ENCODE measurements at regions not wholly inside any gene's neighbourhood (a gene's known extent, or its start where the extent isn't known, plus 50 kb on each side); places are given as distances from the start of the nearest gene placed in this dataset.
"Not testable (repeated sequence)": the region's sequence is repeated elsewhere in the genome, so short reads cannot be mapped to it uniquely, and the experiment has no call there.

GRCh38 chr1:145500251-145500650 is 74.8 kb upstream of the NBPF20 start:
- not testable (repeated sequence) for H3K27me3 Mint-ChIP-seq; H3K36me3 Mint-ChIP-seq (ENCODE audit: low read depth); H3K4me3 Mint-ChIP-seq; H3K9me3 Mint-ChIP-seq; H3K27ac Mint-ChIP-seq; H3K4me1 Mint-ChIP-seq (ENCODE audit: low read depth)

- not testable (repeated sequence) for H3K27me3 Mint-ChIP-seq; H3K27ac Mint-ChIP-seq; H3K9me3 Mint-ChIP-seq; H3K36me3 Mint-ChIP-seq (ENCODE audit: low read depth); H3K4me3 Mint-ChIP-seq; H3K4me1 Mint-ChIP-seq (ENCODE audit: low read depth)
These were observed 69.9 kb upstream of the NBPF20 start for GRCh38 chr1:145495077-145495871.

- H3K36me3 Mint-ChIP-seq (ENCODE audit: low read depth); H3K4me1 Mint-ChIP-seq (ENCODE audit: low read depth); H3K27ac Mint-ChIP-seq; H3K4me3 Mint-ChIP-seq; H3K9me3 Mint-ChIP-seq: not testable (repeated sequence)
- H3K27me3 Mint-ChIP-seq, result peaks cover 13% of the 10 kb centered on the region
These were observed 63.0 kb upstream of the NBPF20 start for GRCh38 chr1:145488193-145488933.

GRCh38 chr1:145487156-145487555 is 61.8 kb upstream of the NBPF20 start:
- not testable (repeated sequence) for H3K4me3 Mint-ChIP-seq; H3K36me3 Mint-ChIP-seq (ENCODE audit: low read depth); H3K4me1 Mint-ChIP-seq (ENCODE audit: low read depth); H3K9me3 Mint-ChIP-seq; H3K27ac Mint-ChIP-seq
- peaks cover 17% of the 10 kb centered on the region for H3K27me3 Mint-ChIP-seq

GRCh38 chr1:145484257-145484656 is 58.9 kb upstream of the NBPF20 start:
- not testable (repeated sequence) for H3K27ac Mint-ChIP-seq; H3K4me3 Mint-ChIP-seq; H3K36me3 Mint-ChIP-seq (ENCODE audit: low read depth); H3K4me1 Mint-ChIP-seq (ENCODE audit: low read depth); H3K9me3 Mint-ChIP-seq
- H3K27me3 Mint-ChIP-seq, result peaks cover 16% of the 10 kb centered on the region

- not testable (repeated sequence) for H3K27ac Mint-ChIP-seq; H3K36me3 Mint-ChIP-seq (ENCODE audit: low read depth); H3K9me3 Mint-ChIP-seq
These were observed 56.9 kb upstream of the NBPF20 start for GRCh38 chr1:145482214-145482860.

GRCh38 chr1:145475962-145476361 is 50.6 kb upstream of the NBPF20 start:
- not testable (repeated sequence) for H3K36me3 Mint-ChIP-seq (ENCODE audit: low read depth); H3K4me1 Mint-ChIP-seq (ENCODE audit: low read depth); H3K27me3 Mint-ChIP-seq; H3K9me3 Mint-ChIP-seq
- Mint-ChIP-seq H3K27ac (peak overlapping the region; percentile 21), H3K4me3 (peak overlapping the region; percentile 83)

More at GRCh38 chr1:145482214-145482860, 56.9 kb upstream of the NBPF20 start:
- H3K27me3 Mint-ChIP-seq, result peaks cover 15% of the 10 kb centered on the region
- not testable (repeated sequence) for H3K4me1 Mint-ChIP-seq (ENCODE audit: low read depth); H3K4me3 Mint-ChIP-seq

GRCh38 chr1:145475369-145475915 is 50.0 kb upstream of the NBPF20 start:
- not testable (repeated sequence) for H3K27me3 Mint-ChIP-seq; H3K9me3 Mint-ChIP-seq; H3K36me3 Mint-ChIP-seq (ENCODE audit: low read depth); H3K4me1 Mint-ChIP-seq (ENCODE audit: low read depth)
- Mint-ChIP-seq H3K27ac (peak overlapping the region; percentile 89), H3K4me3 (peak overlapping the region; percentile 83)
